ENCODE measurements at regions not wholly inside any gene's neighbourhood (a gene's known extent, or its start where the extent isn't known, plus 50 kb on each side); places are given as distances from the start of the nearest gene placed in this dataset.

DNA sequence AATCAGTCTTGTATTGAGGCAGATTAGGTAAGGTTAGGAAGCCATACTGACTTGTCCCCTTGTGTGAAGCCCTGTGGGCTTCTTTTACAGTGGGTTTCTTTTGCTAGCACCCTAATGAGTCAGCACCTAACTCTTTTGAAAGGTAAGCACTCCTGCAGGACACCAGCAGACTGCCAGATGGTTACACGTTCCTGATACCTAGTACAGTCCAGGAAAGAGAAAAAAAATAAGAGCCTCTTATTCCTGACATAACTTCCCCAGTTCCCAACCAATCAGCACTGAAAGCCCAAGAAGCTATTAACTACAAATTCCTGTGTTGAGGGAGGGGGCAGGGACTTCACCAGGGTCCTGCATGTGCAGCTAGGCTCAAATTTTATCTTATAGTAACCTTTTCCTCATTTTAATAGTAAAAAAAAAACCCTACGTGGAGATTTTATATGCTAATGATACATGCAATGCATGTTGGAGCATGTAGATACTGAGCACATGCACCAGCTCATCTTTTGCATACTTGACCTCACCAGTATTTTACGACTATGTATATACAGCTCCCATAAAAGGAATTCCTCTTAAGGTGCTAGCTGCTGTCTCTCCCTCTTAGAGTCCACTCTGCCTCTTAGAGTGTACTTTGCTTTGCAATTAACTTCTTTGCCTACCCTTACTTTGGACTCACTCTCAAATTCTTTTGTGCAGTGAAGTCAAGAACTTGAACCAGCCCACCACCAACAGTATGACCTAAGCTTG lies 84.7 kb upstream of the RORB start:
- TF ChIP-seq CTCF (IDR thresholded peaks at IDR 0.05) (no peak), EZH2phosphoT487 (IDR thresholded peaks at IDR 0.05) (no peak)
